Loucy (cell line): ENCODE measurements at regions not wholly inside any gene's neighbourhood (a gene's known extent, or its start where the extent isn't known, plus 50 kb on each side); places are given as distances from the start of the nearest gene placed in this dataset.

ENCODE experiments used
- EZH2phosphoT487 ChIP-seq: fragments of 200-600 bp; IDR thresholded peaks from 2 replicates; pipeline ENCODE4 v1.6.1; 2018; ENCODE audit warnings: antibody characterized with exemption, mild to moderate bottlenecking, moderate library complexity, borderline replicate concordance
- TF ChIP-seq, protein P1 (sequence below): fragments of 200-600 bp; sonication (generic); conservative IDR thresholded peaks from 2 replicates; pipeline ENCODE4 v1.5.1; 2014; ENCODE audit warnings: mild to moderate bottlenecking, antibody characterized with exemption, low read length

DNA sequence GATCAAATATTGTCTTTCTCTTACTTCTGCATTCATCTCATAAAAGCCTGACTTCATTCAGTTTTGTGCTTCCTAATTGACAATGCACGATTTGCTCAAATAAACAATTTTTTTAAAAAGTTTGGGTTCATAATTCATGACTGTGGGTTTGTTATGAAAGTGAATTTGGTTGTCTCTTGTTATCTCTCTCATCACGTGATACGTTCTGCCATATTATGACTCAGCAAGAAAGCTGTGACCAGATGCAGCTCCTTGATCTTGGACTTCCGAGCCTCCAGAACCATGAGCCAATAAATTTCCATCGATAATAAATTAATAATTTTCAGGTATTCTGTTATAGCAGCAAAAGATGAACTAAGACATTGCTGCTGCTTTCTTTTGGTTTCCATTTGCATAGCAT lies 156.5 kb upstream of the LRATD1 start:
- TF ChIP-seq, protein P1, sequence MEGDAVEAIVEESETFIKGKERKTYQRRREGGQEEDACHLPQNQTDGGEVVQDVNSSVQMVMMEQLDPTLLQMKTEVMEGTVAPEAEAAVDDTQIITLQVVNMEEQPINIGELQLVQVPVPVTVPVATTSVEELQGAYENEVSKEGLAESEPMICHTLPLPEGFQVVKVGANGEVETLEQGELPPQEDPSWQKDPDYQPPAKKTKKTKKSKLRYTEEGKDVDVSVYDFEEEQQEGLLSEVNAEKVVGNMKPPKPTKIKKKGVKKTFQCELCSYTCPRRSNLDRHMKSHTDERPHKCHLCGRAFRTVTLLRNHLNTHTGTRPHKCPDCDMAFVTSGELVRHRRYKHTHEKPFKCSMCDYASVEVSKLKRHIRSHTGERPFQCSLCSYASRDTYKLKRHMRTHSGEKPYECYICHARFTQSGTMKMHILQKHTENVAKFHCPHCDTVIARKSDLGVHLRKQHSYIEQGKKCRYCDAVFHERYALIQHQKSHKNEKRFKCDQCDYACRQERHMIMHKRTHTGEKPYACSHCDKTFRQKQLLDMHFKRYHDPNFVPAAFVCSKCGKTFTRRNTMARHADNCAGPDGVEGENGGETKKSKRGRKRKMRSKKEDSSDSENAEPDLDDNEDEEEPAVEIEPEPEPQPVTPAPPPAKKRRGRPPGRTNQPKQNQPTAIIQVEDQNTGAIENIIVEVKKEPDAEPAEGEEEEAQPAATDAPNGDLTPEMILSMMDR: no peak
- TF ChIP-seq EZH2phosphoT487: no peak
